HG03196 (cell line): ENCODE measurements at regions not wholly inside any gene's neighbourhood (a gene's known extent, or its start where the extent isn't known, plus 50 kb on each side); places are given as distances from the start of the nearest gene placed in this dataset.
"Not testable (repeated sequence)": the region's sequence is repeated elsewhere in the genome, so short reads cannot be mapped to it uniquely, and the experiment has no call there.

Experiments
- ATAC-seq: cut with Tn5 transposase; IDR thresholded peaks from one replicate; pipeline ENCODE4 v1.9.1; 2021; ENCODE audit not compliant: unreplicated experiment

GRCh38 chr4:23036921-23037495 is 344.3 kb downstream of the GBA3 start:
- no peak for ATAC-seq

- no peak for ATAC-seq
Measured at GRCh38 chr4:23036503-23036902, 343.8 kb downstream of the GBA3 start.

GRCh38 chr4:23035521-23036056 is 342.9 kb downstream of the GBA3 start:
- no peak for ATAC-seq

- ATAC-seq = no peak
Measured at GRCh38 chr4:23034731-23035130, 342.0 kb downstream of the GBA3 start.

- no peak for ATAC-seq
Measured at GRCh38 chr4:23033796-23034195, 341.1 kb downstream of the GBA3 start.

- no peak for ATAC-seq
Measured at GRCh38 chr4:23028875-23029274, 336.1 kb downstream of the GBA3 start.

- no peak for ATAC-seq
Measured at GRCh38 chr4:23023666-23024065, 330.9 kb downstream of the GBA3 start.

GRCh38 chr4:23023121-23023520 is 330.4 kb downstream of the GBA3 start:
- ATAC-seq = no peak

GRCh38 chr4:23022032-23022431 is 329.3 kb downstream of the GBA3 start:
- ATAC-seq = no peak

GRCh38 chr4:23021040-23021439 is 328.3 kb downstream of the GBA3 start:
- no peak for ATAC-seq

- not testable (repeated sequence) for ATAC-seq
Measured at GRCh38 chr4:23020399-23020798, 327.7 kb downstream of the GBA3 start.

- ATAC-seq = no peak
Measured at GRCh38 chr4:23016981-23017380, 324.2 kb downstream of the GBA3 start.

- no peak for ATAC-seq
Measured at GRCh38 chr4:23015821-23016220, 323.1 kb downstream of the GBA3 start.

- ATAC-seq = no peak
Measured at GRCh38 chr4:23009093-23009492, 316.4 kb downstream of the GBA3 start.

GRCh38 chr4:23006756-23007155 is 314.0 kb downstream of the GBA3 start:
- no peak for ATAC-seq

- no peak for ATAC-seq
Measured at GRCh38 chr4:23005691-23006090, 313.0 kb downstream of the GBA3 start.

- ATAC-seq = no peak
Measured at GRCh38 chr4:23001478-23001877, 308.7 kb downstream of the GBA3 start.

- ATAC-seq = no peak
Measured at GRCh38 chr4:22999419-22999818, 306.7 kb downstream of the GBA3 start.

- no peak for ATAC-seq
Measured at GRCh38 chr4:22997358-22998224, 304.9 kb downstream of the GBA3 start.

GRCh38 chr4:22991576-22991975 is 298.8 kb downstream of the GBA3 start:
- no peak for ATAC-seq

GRCh38 chr4:22988526-22988925 is 295.8 kb downstream of the GBA3 start:
- ATAC-seq = no peak

- no peak for ATAC-seq
Measured at GRCh38 chr4:22987870-22988269, 295.1 kb downstream of the GBA3 start.
